Astrocyte (in vitro differentiated cells and primary cell): ENCODE measurements at regions not wholly inside any gene's neighbourhood (a gene's known extent, or its start where the extent isn't known, plus 50 kb on each side); places are given as distances from the start of the nearest gene placed in this dataset.

Experiments used
- DNase-seq: peaks from one replicate; pipeline ENCODE4 v3.0.0-alpha.2; 2010; ENCODE audit warnings: low read depth
- FAIRE-seq: peaks from 2 replicates; lab custom pipeline; 2011; peaks lifted over from hg19 to GRCh38; lab: Jason Lieb, UNC
- H2AFZ ChIP-seq: 2 replicates; pipeline ENCODE4 v1.6.0; 2012; ENCODE audit warnings: low read depth, low read length, inconsistent platforms
- H3K27ac ChIP-seq: 2 replicates; pipeline ENCODE4 v1.5.1; 2011; ENCODE audit warnings: low read depth, low read length, inconsistent platforms
- H3K27me3 ChIP-seq: 2 replicates; pipeline ENCODE4 v1.6.0; 2011; ENCODE audit warnings: low read length, inconsistent platforms; ENCODE audit not compliant: insufficient read depth
- H3K36me3 ChIP-seq: 2 replicates; pipeline ENCODE4 v1.5.1; 2011; ENCODE audit warnings: low read length, inconsistent platforms; ENCODE audit not compliant: insufficient read depth
- H3K4me1 ChIP-seq: 2 replicates; pipeline ENCODE4 v1.5.1; 2011; ENCODE audit warnings: low read length, inconsistent platforms; ENCODE audit not compliant: insufficient read depth
- H3K4me2 ChIP-seq: 2 replicates; pipeline ENCODE4 v1.6.0; 2012; ENCODE audit warnings: low read length, inconsistent platforms
- H3K4me3 ChIP-seq: 2 replicates; pipeline ENCODE4 v1.5.1; 2011; ENCODE audit warnings: low read depth, mild to moderate bottlenecking, low read length, inconsistent platforms; ENCODE audit not compliant: insufficient read depth
- H3K79me2 ChIP-seq: 2 replicates; pipeline ENCODE4 v1.6.0; 2012; ENCODE audit warnings: mild to moderate bottlenecking, low read length, inconsistent platforms; ENCODE audit not compliant: insufficient read depth
- H3K9ac ChIP-seq: 2 replicates; pipeline ENCODE4 v1.6.0; 2012; ENCODE audit warnings: mild to moderate bottlenecking, low read length, inconsistent platforms
- H3K9me3 ChIP-seq: 2 replicates; pipeline ENCODE4 v1.5.1; 2012; ENCODE audit warnings: low read depth, mild to moderate bottlenecking, low read length, inconsistent platforms; ENCODE audit not compliant: insufficient read depth
- H4K20me1 ChIP-seq: 2 replicates; pipeline ENCODE4 v1.6.0; 2012; ENCODE audit warnings: low read length, inconsistent platforms; ENCODE audit not compliant: insufficient read depth
- H3K27ac Mint-ChIP-seq: one replicate; pipeline ENCODE4 v1.8.0; 2021; ENCODE audit warnings: mild to moderate bottlenecking, mixed read lengths; ENCODE audit not compliant: unreplicated experiment
- H3K27me3 Mint-ChIP-seq: one replicate; pipeline ENCODE4 v1.8.0; 2021; ENCODE audit warnings: low read depth, mixed read lengths; ENCODE audit not compliant: unreplicated experiment
- H3K36me3 Mint-ChIP-seq: one replicate; pipeline ENCODE4 v1.8.0; 2021; ENCODE audit warnings: low read depth, mixed read lengths; ENCODE audit not compliant: unreplicated experiment
- H3K4me1 Mint-ChIP-seq: one replicate; pipeline ENCODE4 v1.8.0; 2021; ENCODE audit warnings: low read depth, mixed read lengths; ENCODE audit not compliant: unreplicated experiment
- H3K4me3 Mint-ChIP-seq: one replicate; pipeline ENCODE4 v1.8.0; 2021; ENCODE audit warnings: mild to moderate bottlenecking, moderate library complexity, mixed read lengths; ENCODE audit not compliant: unreplicated experiment
- H3K9me3 Mint-ChIP-seq: one replicate; pipeline ENCODE4 v1.8.0; 2021; ENCODE audit warnings: mild to moderate bottlenecking, mixed read lengths; ENCODE audit not compliant: unreplicated experiment
- CTCF ChIP-seq: IDR thresholded peaks from 2 replicates; pipeline ENCODE4 v1.5.1; 2011; ENCODE audit warnings: low read depth, mild to moderate bottlenecking, inconsistent platforms, low read length, moderate library complexity; ENCODE audit not compliant: insufficient read depth
- EZH2 ChIP-seq: IDR thresholded peaks from 2 replicates; pipeline ENCODE4 v1.6.1; 2012; ENCODE audit warnings: mild to moderate bottlenecking, low read length, inconsistent platforms; ENCODE audit not compliant: insufficient read depth

GRCh38 chr21:41683815-41684214 lies 83.0 kb downstream of the RIPK4 start:
- DNase-seq (no peak), FAIRE-seq (no peak)
- Histone ChIP-seq H3K4me1 (peaks cover 21% of the 10 kb centered on the region), H2AFZ (no peak overlapping the region), H3K9me3 (no peaks in the 10 kb centered on the region), H4K20me1 (no peaks in the 10 kb centered on the region), H3K9ac (no peak overlapping the region), H3K27ac (no peak overlapping the region), H3K79me2 (no peaks in the 10 kb centered on the region), H3K4me3 (no peak overlapping the region), H3K27me3 (no peaks in the 10 kb centered on the region), H3K4me2 (peak overlapping the region; percentile 83), H3K36me3 (no peaks in the 10 kb centered on the region)
- H3K9me3 Mint-ChIP-seq: no peaks in the 10 kb centered on the region
- no peak overlapping the region for H3K4me3 Mint-ChIP-seq
- no peaks in the 10 kb centered on the region for H3K36me3 Mint-ChIP-seq
- H3K4me1 Mint-ChIP-seq: peaks cover 19% of the 10 kb centered on the region
- peaks cover 15% of the 10 kb centered on the region for H3K27me3 Mint-ChIP-seq
- H3K27ac Mint-ChIP-seq: peak overlapping the region; percentile 90
- TF ChIP-seq EZH2 (no peak), CTCF (no peak)

DNA sequence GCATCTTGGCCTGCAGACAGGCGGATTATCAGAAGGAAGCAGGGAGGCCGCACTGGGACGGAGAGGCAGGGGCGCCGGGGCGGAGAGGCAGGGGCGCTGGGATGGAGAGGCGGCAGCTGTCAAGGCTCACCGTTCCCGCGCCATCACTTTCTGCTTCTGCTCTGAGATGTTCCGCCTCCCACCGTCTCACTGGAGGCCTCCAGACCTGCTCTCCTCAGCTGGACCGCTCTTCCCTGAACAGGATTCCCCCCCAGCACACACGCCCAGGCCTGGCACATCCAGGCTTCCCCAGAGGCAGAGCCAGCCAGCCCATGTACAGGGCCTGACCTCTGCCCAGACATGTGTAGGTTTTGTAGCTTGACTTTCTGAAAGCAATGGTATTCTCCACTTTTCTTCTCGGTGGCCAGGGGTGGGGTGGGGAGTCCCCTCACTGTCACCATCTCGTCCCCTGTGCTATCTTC lies 84.1 kb downstream of the RIPK4 start:
- H3K36me3 ChIP-seq: no peaks in the 10 kb centered on the region
- H3K9ac ChIP-seq: no peak overlapping the region
- no peaks in the 10 kb centered on the region for H3K9me3 ChIP-seq
- Mint-ChIP-seq H3K27me3 (peaks cover 7% of the 10 kb centered on the region), H3K36me3 (no peaks in the 10 kb centered on the region), H3K4me1 (peaks cover 27% of the 10 kb centered on the region), H3K4me3 (no peak overlapping the region), H3K27ac (peak overlapping the region; percentile 80), H3K9me3 (no peaks in the 10 kb centered on the region)
- H3K4me1 ChIP-seq: peaks cover 32% of the 10 kb centered on the region
- no peak overlapping the region for H3K27ac ChIP-seq
- FAIRE-seq: no peak
- H4K20me1 ChIP-seq: no peaks in the 10 kb centered on the region
- no peak overlapping the region for H3K4me2 ChIP-seq
- no peaks in the 10 kb centered on the region for H3K27me3 ChIP-seq
- H3K4me3 ChIP-seq: no peak overlapping the region
- TF ChIP-seq EZH2 (no peak), CTCF (no peak)
- DNase-seq: no peak
- no peak overlapping the region for H2AFZ ChIP-seq
- H3K79me2 ChIP-seq: no peaks in the 10 kb centered on the region

- H3K4me1 Mint-ChIP-seq: peaks cover 28% of the 10 kb centered on the region
- H3K36me3 Mint-ChIP-seq: no peaks in the 10 kb centered on the region
- Histone ChIP-seq H3K4me3 (no peak overlapping the region), H3K27ac (no peak overlapping the region), H3K36me3 (no peaks in the 10 kb centered on the region), H3K4me2 (no peak overlapping the region), H3K27me3 (no peaks in the 10 kb centered on the region), H3K4me1 (peaks cover 37% of the 10 kb centered on the region), H4K20me1 (no peaks in the 10 kb centered on the region), H3K9me3 (no peaks in the 10 kb centered on the region), H2AFZ (no peak overlapping the region), H3K79me2 (no peaks in the 10 kb centered on the region), H3K9ac (no peak overlapping the region)
- H3K9me3 Mint-ChIP-seq: no peaks in the 10 kb centered on the region
- H3K4me3 Mint-ChIP-seq: no peak overlapping the region
- peaks cover 7% of the 10 kb centered on the region for H3K27me3 Mint-ChIP-seq
- no peak for TF ChIP-seq CTCF
- no peak for TF ChIP-seq EZH2
- no peak overlapping the region for H3K27ac Mint-ChIP-seq
- DNase-seq (no peak), FAIRE-seq (no peak)
Measured at GRCh38 chr21:41681939-41682718, 84.7 kb downstream of the RIPK4 start.
